ENCODE measurements at regions not wholly inside any gene's neighbourhood (a gene's known extent, or its start where the extent isn't known, plus 50 kb on each side); places are given as distances from the start of the nearest gene placed in this dataset.

DNA sequence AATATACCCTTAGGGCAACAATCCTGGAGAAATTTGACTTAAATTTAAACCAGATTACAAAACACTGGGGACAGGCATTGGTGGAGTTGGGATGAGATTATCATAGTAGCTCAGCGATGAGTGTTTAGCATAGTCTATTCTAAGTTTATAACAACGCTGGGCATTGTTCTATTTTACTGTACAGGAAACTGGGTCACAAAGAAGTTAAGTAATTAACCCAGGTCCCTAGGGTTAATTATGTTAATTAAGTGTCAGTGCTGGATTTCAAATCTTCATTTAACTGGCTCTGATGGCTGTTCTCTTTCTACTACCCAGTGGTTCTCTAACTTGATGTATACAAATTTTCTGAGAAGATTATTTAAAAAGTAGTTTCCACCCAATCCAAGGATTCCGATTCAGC lies 388.9 kb downstream of the KCNRG start:
- TF ChIP-seq, protein P1, sequence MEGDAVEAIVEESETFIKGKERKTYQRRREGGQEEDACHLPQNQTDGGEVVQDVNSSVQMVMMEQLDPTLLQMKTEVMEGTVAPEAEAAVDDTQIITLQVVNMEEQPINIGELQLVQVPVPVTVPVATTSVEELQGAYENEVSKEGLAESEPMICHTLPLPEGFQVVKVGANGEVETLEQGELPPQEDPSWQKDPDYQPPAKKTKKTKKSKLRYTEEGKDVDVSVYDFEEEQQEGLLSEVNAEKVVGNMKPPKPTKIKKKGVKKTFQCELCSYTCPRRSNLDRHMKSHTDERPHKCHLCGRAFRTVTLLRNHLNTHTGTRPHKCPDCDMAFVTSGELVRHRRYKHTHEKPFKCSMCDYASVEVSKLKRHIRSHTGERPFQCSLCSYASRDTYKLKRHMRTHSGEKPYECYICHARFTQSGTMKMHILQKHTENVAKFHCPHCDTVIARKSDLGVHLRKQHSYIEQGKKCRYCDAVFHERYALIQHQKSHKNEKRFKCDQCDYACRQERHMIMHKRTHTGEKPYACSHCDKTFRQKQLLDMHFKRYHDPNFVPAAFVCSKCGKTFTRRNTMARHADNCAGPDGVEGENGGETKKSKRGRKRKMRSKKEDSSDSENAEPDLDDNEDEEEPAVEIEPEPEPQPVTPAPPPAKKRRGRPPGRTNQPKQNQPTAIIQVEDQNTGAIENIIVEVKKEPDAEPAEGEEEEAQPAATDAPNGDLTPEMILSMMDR (IDR thresholded peaks at IDR 0.05) = no peak
- TF ChIP-seq POLR2A (IDR thresholded peaks at IDR 0.05) = no peak
- ATAC-seq (no peak), DNase-seq (no peak)
- no peak overlapping the region for H3K4me3 ChIP-seq
- H3K27ac ChIP-seq = no peak overlapping the region
- intact Hi-C loops (cut with DNase I) = loop anchor here in 2 of 10 donors (10.0 kb wide), 1 partner anchor 121 kb away; no protein-coding TSS in a partner anchor
- H3K27me3 ChIP-seq = no peaks in the 10 kb centered on the region
- H3K4me1 ChIP-seq = peaks cover 0 to 45% (median 18%) of the 10 kb centered on the region in 12 donors
- H3K36me3 ChIP-seq = no peaks in the 10 kb centered on the region
- no peaks in the 10 kb centered on the region for H3K9me3 ChIP-seq
- WGBS, 4 donors = 55 to 73% (median 68%) methylated on average over 3 of the region's 3 CpGs

- TF ChIP-seq, protein P1 (IDR thresholded peaks at IDR 0.05) = no peak
- TF ChIP-seq POLR2A (IDR thresholded peaks at IDR 0.05) = no peak
- Histone ChIP-seq H3K9me3 (no peaks in the 10 kb centered on the region), H3K27ac (no peak overlapping the region), H3K4me3 (no peak overlapping the region), H3K27me3 (no peaks in the 10 kb centered on the region), H3K36me3 (no peaks in the 10 kb centered on the region), H3K4me1 (peaks cover 0 to 44% (median 18%) of the 10 kb centered on the region in 12 donors)
- intact Hi-C loops (cut with DNase I) = loop anchor here in 2 of 10 donors (10.0 kb wide), 1 partner anchor 120 kb away; no protein-coding TSS in a partner anchor
- DNase-seq (peak in 1 of 5 donors; percentile 26), ATAC-seq (peak in 2 of 4 donors; percentile 31 to 33)
- 38 to 60% (median 56%) methylated on average over 1 of the region's 1 CpG for WGBS, 4 donors
Measured at GRCh38 chr13:50404769-50405168, 389.5 kb downstream of the KCNRG start.

- Histone ChIP-seq H3K4me3 (no peak overlapping the region), H3K4me1 (peaks cover 0 to 36% (median 10%) of the 10 kb centered on the region in 12 donors), H3K9me3 (no peaks in the 10 kb centered on the region), H3K27me3 (no peaks in the 10 kb centered on the region), H3K36me3 (no peaks in the 10 kb centered on the region), H3K27ac (no peak overlapping the region)
- TF ChIP-seq, protein P1 (IDR thresholded peaks at IDR 0.05) = no peak
- TF ChIP-seq POLR2A (IDR thresholded peaks at IDR 0.05) = no peak
- 91 to 94% (median 93%) methylated on average over 3 of the region's 3 CpGs for WGBS, 4 donors
- ATAC-seq (no peak), DNase-seq (no peak)
- intact Hi-C loops (cut with DNase I) = loop anchor here in 2 of 10 donors (10.0 kb wide), 1 partner anchor 118 kb away; no protein-coding TSS in a partner anchor
Measured at GRCh38 chr13:50406831-50407230, 391.6 kb downstream of the KCNRG start.

DNA sequence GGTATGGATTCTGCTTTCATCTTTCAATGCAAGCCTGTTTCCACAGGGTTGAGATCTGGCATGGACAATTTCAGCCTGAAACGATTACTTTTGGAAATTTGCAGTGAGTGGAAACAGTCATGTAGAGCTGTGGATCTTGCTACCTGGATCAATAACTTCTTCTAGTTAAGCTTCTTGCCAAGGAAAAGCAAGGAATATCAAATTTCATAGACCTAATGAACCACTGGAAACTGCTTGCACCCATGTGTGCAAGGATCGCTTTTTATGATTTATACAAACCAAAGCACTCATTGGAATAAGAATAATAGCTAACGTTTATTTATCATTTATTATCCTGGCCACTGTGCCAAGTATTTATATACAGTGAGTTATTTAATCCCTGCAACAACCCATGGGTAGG lies 392.8 kb downstream of the KCNRG start:
- TF ChIP-seq, protein P1 (IDR thresholded peaks at IDR 0.05) = no peak
- no peak for TF ChIP-seq POLR2A (IDR thresholded peaks at IDR 0.05)
- H3K36me3 ChIP-seq = no peaks in the 10 kb centered on the region
- DNase-seq (no peak), ATAC-seq (no peak)
- no peaks in the 10 kb centered on the region for H3K9me3 ChIP-seq
- intact Hi-C loops (cut with DNase I) = loop anchor here in 2 of 10 donors (10.0 kb wide), 1 partner anchor 117 kb away; no protein-coding TSS in a partner anchor
- no peak overlapping the region for H3K4me3 ChIP-seq
- H3K27me3 ChIP-seq = no peaks in the 10 kb centered on the region
- no peak overlapping the region for H3K27ac ChIP-seq
- WGBS, 4 donors = 83 to 89% (median 89%) methylated on average over 3 of the region's 3 CpGs
- peaks cover 0 to 31% (median 10%) of the 10 kb centered on the region in 12 donors for H3K4me1 ChIP-seq

Data from heart left ventricle (tissue), 16 donors.